ENCODE measurements at regions not wholly inside any gene's neighbourhood (a gene's known extent, or its start where the extent isn't known, plus 50 kb on each side); places are given as distances from the start of the nearest gene placed in this dataset.

DNA sequence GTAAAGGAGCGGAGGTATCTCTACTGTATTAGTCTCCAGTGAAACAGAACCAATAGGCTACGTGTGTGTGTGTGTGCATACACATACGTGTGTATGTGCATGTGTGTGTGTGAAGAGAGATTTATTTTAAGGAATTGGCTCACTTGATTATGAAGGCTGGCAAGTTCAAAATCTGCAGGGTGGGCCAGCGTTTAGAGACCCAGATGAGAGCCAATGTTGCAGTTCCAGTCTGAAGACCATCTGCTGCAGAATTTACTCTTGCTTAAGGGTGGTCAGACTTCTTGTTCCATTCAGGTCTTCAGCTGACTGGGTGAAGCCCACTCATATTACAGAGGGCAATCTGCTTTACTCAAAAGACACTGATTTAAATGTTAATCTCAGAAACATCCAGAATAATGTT lies 119.2 kb downstream of the FGF18 start:
- Histone ChIP-seq H2BK20ac (ENCODE audit: low read depth, low read length) (no peak overlapping the region), H3K79me1 (ENCODE audit: low read depth in 1 of 2, low read length in 2 of 2) (no peaks in the 10 kb centered on the region), H3K4me1 (ENCODE audit: control insufficient read depth, insufficient read depth, low read length) (no peaks in the 10 kb centered on the region), H3K27ac (ENCODE audit: insufficient read depth, low read length) (no peak overlapping the region), H2BK120ac (ENCODE audit: low read depth, low read length) (no peak overlapping the region), H2BK15ac (ENCODE audit: low read depth, low read length) (no peak overlapping the region), H2BK5ac (ENCODE audit: low read depth, low read length, poor library complexity, severe bottlenecking) (no peak overlapping the region), H3K4me3 (ENCODE audit: insufficient read depth, low read depth, low read length) (no peak overlapping the region), H3K23ac (ENCODE audit: low read depth, low read length) (no peak overlapping the region), H3K9me3 (ENCODE audit: control insufficient read depth, insufficient read depth, low read length) (no peaks in the 10 kb centered on the region), H4K8ac (ENCODE audit: low read depth in 2 of 2, low read length in 2 of 2) (no peak overlapping the region), H4K91ac (ENCODE audit: insufficient read depth, low read depth, low read length) (no peak overlapping the region), H4K20me1 (ENCODE audit: insufficient read depth, low read length) (no peaks in the 10 kb centered on the region), H3K18ac (ENCODE audit: low read depth, low read length) (no peak overlapping the region), H3K27me3 (ENCODE audit: control insufficient read depth, insufficient read depth, low read length) (no peaks in the 10 kb centered on the region; the same call in 1 of the 2 replicates), H2AK9ac (replicated peaks; ENCODE audit: low read depth, low read length, poor library complexity) (no peak overlapping the region), H3K14ac (replicated peaks; ENCODE audit: low read depth, low read length) (no peak overlapping the region), H2AK5ac (ENCODE audit: low read depth, low read length) (no peak overlapping the region), H3K4ac (ENCODE audit: low read depth, low read length) (no peak overlapping the region), H2AFZ (replicated peaks; ENCODE audit: low read length, poor library complexity) (no peak overlapping the region), H3K36me3 (ENCODE audit: control insufficient read depth, insufficient read depth, low read length) (no peaks in the 10 kb centered on the region), H3K56ac (ENCODE audit: extremely low read depth, insufficient read depth, low read length) (no peak overlapping the region), H4K5ac (ENCODE audit: low read depth, low read length) (no peak overlapping the region), H3K9ac (ENCODE audit: low read depth, low read length) (no peak overlapping the region), H3K4me2 (ENCODE audit: low read depth, low read length) (no peak overlapping the region), H3K9me1 (ENCODE audit: insufficient read depth, low read length) (no peaks in the 10 kb centered on the region; the same call in 1 of the 2 replicates)
- no TSS peak for BruUV-seq (replicated peaks)
- no peak for DNase-seq
- in situ Hi-C loops (cut with MboI; ENCODE audit: low sequenced_read_pairs) = no loop called here
- WGBS, 2 experiments (ENCODE audit: extremely low coverage in 2 of 2, insufficient read length in 1 of 2) = 73% methylated on average over 4 of the region's 4 CpGs; no CpG with 5 or more reads in 1 of the 2 experiments
- ATAC-seq (ENCODE audit: low read depth) = no peak
- TF ChIP-seq, protein P1, sequence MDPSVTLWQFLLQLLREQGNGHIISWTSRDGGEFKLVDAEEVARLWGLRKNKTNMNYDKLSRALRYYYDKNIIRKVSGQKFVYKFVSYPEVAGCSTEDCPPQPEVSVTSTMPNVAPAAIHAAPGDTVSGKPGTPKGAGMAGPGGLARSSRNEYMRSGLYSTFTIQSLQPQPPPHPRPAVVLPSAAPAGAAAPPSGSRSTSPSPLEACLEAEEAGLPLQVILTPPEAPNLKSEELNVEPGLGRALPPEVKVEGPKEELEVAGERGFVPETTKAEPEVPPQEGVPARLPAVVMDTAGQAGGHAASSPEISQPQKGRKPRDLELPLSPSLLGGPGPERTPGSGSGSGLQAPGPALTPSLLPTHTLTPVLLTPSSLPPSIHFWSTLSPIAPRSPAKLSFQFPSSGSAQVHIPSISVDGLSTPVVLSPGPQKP (IDR thresholded peaks at IDR 0.05; ENCODE audit: borderline replicate concordance, low read depth, low read length) = no peak
- TF ChIP-seq POLR2A (IDR thresholded peaks at IDR 0.05; ENCODE audit: low read depth, low read length) = no peak
- TF ChIP-seq CEBPB (IDR thresholded peaks at IDR 0.05; ENCODE audit: low read depth, low read length) = no peak
- TF ChIP-seq MXI1 (IDR thresholded peaks at IDR 0.05; ENCODE audit: borderline replicate concordance, low read depth, low read length) = no peak
- no peak for TF ChIP-seq BHLHE40 (IDR thresholded peaks at IDR 0.05; ENCODE audit: low read depth, low read length)
- TF ChIP-seq FOS (IDR thresholded peaks at IDR 0.05; ENCODE audit: low read depth, low read length) = no peak
- TF ChIP-seq, protein P2, sequence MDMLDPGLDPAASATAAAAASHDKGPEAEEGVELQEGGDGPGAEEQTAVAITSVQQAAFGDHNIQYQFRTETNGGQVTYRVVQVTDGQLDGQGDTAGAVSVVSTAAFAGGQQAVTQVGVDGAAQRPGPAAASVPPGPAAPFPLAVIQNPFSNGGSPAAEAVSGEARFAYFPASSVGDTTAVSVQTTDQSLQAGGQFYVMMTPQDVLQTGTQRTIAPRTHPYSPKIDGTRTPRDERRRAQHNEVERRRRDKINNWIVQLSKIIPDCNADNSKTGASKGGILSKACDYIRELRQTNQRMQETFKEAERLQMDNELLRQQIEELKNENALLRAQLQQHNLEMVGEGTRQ (IDR thresholded peaks at IDR 0.05; ENCODE audit: low read depth, low read length) = no peak
- no peak for TF ChIP-seq MAZ (IDR thresholded peaks at IDR 0.05; ENCODE audit: borderline replicate concordance, low read depth, low read length)
- no peak for TF ChIP-seq MAFK (IDR thresholded peaks at IDR 0.05; ENCODE audit: low read depth, low read length)
- TF ChIP-seq RFX5 (IDR thresholded peaks at IDR 0.05; ENCODE audit: low read depth, low read length) = no peak
- TF ChIP-seq, protein P3, sequence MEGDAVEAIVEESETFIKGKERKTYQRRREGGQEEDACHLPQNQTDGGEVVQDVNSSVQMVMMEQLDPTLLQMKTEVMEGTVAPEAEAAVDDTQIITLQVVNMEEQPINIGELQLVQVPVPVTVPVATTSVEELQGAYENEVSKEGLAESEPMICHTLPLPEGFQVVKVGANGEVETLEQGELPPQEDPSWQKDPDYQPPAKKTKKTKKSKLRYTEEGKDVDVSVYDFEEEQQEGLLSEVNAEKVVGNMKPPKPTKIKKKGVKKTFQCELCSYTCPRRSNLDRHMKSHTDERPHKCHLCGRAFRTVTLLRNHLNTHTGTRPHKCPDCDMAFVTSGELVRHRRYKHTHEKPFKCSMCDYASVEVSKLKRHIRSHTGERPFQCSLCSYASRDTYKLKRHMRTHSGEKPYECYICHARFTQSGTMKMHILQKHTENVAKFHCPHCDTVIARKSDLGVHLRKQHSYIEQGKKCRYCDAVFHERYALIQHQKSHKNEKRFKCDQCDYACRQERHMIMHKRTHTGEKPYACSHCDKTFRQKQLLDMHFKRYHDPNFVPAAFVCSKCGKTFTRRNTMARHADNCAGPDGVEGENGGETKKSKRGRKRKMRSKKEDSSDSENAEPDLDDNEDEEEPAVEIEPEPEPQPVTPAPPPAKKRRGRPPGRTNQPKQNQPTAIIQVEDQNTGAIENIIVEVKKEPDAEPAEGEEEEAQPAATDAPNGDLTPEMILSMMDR (conservative IDR thresholded peaks at IDR 0.05; ENCODE audit: low read depth, low read length) = no peak
- no peak for TF ChIP-seq RAD21 (IDR thresholded peaks at IDR 0.05; ENCODE audit: low read length)
- dilution Hi-C loops (cut with HindIII; ENCODE audit: low sequenced_read_pairs, unreplicated experiment) = no loop called here
- CTCF ChIA-PET = interaction anchor here (0.6 kb wide), 1 partner anchor 12 kb away, joined by 3 read pairs; no protein-coding TSS in a partner anchor
- intact Hi-C loops (cut with micrococcal nuclease) = no loop called here
- POLR2A ChIA-PET (ENCODE audit: unreplicated experiment) = no interaction called here
